GM12875 (cell line): ENCODE measurements at regions not wholly inside any gene's neighbourhood (a gene's known extent, or its start where the extent isn't known, plus 50 kb on each side); places are given as distances from the start of the nearest gene placed in this dataset.

ENCODE experiments used
- H3K4me3 ChIP-seq: one replicate; pipeline ENCODE4 v1.5.1; 2011; ENCODE audit warnings: low read depth, low read length, control low read depth
- TF ChIP-seq, protein P1 (sequence below): IDR thresholded peaks from 2 replicates; pipeline ENCODE4 v1.5.1; 2011; ENCODE audit warnings: low read depth, mild to moderate bottlenecking, control low read depth, inconsistent platforms, low read length, moderate library complexity, borderline replicate concordance; ENCODE audit not compliant: insufficient read depth

DNA sequence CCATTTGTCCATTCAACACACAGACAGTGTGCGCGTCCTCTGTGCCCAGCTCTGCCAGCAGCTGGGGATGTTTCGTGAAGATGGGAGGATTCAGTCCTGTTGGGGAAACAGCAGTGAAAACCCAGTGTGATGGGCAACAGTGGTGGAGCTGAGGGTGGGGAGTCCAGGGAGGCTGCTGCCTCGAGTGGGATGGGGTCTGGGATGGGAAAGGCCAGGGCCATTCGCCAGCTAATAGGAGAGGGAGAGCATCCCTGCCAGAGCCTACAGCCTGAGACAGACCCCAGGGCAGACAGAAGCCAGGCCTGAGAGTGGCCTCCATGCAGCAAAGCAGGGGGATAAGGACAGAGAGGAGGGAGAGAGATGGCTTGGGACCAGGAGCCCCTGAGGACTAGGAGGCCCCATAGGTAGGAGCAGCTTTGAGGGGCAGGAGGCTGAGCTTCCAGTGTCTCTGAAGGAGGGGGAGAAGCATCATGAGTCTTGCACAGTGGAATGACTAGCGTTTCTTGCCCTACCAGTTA is 252.6 kb downstream of the NPHP4 start:
- no peak overlapping the region for H3K4me3 ChIP-seq
- TF ChIP-seq, protein P1, sequence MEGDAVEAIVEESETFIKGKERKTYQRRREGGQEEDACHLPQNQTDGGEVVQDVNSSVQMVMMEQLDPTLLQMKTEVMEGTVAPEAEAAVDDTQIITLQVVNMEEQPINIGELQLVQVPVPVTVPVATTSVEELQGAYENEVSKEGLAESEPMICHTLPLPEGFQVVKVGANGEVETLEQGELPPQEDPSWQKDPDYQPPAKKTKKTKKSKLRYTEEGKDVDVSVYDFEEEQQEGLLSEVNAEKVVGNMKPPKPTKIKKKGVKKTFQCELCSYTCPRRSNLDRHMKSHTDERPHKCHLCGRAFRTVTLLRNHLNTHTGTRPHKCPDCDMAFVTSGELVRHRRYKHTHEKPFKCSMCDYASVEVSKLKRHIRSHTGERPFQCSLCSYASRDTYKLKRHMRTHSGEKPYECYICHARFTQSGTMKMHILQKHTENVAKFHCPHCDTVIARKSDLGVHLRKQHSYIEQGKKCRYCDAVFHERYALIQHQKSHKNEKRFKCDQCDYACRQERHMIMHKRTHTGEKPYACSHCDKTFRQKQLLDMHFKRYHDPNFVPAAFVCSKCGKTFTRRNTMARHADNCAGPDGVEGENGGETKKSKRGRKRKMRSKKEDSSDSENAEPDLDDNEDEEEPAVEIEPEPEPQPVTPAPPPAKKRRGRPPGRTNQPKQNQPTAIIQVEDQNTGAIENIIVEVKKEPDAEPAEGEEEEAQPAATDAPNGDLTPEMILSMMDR = no peak

DNA sequence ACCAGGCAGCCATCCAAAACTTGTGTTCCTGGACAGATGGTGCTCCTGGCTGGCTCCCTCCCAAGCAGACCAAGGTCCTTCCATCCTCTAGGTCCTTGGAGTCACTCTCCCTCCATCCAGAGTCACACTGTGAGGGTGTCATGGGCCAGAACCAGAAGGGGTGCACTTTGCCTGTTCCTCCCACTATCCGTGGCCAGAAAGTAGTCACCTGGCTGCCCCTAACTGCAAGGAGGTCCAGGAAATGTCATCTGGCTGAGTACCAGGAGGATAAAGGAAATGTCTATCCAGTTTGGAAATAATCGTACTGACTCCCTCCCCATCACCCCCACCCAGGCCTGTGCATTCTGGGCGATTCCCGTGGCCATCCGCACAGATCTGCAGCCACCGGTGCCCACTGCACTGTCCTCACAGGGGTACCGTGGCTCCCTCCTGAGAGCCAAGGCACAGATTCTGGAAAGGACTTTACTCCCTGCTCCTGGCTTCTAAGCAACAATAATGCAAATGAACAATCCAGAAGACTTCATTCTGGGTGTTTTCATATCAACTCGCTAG is 253.2 kb downstream of the NPHP4 start:
- TF ChIP-seq, protein P1 = no peak
- no peak overlapping the region for H3K4me3 ChIP-seq

DNA sequence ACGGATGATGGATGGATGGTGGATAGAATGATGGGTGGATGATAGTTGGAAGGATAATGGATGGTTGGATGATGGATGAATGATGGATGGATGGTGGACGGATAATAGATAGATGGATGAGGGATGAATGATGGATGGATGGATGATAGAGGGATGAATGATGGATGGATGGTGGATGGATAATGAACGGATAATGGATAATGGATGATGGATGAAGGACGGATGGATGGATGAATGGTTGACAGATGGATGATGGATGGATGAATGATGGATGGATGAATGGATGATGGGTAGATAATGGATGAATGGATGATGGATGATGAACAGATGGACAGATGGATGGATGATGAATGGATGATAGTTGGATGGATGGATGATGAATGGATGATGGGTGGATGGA is 255.1 kb downstream of the NPHP4 start:
- no peak overlapping the region for H3K4me3 ChIP-seq
- TF ChIP-seq, protein P1 = no peak

DNA sequence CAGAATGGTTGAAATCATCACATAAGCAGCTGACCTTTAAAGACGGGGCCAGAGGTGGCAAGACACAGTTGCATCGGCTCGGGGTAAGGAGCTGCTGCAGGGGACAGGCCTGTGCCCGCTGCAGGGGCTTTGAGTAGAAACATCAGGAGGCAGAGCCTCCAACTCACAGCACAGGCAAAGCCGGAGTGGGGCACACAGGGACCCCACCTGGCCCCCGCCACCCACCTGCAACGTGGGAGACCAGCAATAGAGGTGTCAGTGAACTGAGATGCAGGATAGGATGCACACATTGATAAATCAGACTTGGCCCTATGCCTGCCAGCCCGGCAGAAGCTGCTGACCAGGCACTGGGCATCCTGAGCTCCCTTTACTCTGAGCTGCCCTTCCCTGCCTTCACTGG is 257.2 kb downstream of the NPHP4 start:
- TF ChIP-seq, protein P1 = no peak
- H3K4me3 ChIP-seq = no peak overlapping the region

DNA sequence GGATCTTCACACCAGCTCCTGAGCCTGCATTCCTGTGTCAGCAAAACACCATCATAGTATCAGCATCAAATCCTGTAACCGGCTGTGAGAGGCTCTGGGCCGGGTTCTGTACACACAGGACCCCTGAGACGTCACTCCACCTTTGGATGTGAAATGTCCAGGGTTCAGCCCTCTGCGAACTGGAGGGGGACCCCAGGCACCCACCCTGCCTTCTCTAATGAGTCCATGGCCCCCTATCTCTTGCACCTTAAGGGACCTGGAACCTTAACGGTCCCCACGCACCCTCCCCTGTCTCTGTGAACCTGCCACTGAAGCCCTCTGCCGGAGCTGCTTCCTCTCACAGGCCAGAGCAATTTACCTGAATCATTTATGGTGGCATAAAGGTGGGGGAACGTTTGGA is 257.8 kb downstream of the NPHP4 start:
- H3K4me3 ChIP-seq = no peak overlapping the region
- TF ChIP-seq, protein P1 = no peak

DNA sequence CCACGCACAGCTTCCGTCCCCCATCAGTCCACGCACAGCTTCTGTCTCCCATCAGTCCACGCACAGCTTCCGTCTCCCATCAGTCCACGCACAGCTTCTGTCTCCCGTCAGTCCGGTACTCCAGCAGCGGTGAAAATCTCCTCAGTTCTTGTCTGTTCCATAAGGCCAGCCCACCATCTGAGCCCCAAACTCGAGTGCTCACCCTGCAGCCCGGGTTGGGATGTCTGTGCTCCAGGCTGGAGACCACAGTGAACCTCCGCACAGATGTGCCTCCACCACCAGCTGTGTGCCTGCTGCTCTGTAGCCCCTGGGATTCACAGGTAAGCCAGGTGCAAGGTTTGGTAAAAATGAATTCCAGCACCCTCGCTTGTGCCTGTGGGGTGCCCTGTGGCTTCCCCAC is 258.6 kb downstream of the NPHP4 start:
- no peak overlapping the region for H3K4me3 ChIP-seq
- TF ChIP-seq, protein P1 = no peak

DNA sequence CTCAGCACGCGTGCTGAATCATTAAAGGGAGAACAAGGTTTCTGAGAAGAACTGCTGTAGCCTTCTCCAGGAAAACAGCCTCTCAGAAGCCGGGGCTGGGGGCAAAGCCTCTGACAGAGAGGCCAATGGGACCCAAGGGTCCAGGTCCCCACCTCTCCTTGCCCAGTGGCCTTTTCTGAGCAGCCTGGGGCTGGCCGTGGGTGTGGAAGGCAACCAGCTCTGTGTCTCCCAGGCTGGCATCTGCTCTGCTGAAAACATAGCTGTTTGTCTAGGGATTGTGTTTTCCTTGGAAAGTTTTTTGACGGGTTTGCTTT is 261.2 kb downstream of the NPHP4 start:
- TF ChIP-seq, protein P1 = no peak

More for the DNA sequence above, 261.2 kb downstream of the NPHP4 start:
- H3K4me3 ChIP-seq = no peak overlapping the region
